WERI-Rb-1 (cell line): ENCODE measurements at regions not wholly inside any gene's neighbourhood (a gene's known extent, or its start where the extent isn't known, plus 50 kb on each side); places are given as distances from the start of the nearest gene placed in this dataset.
"Not testable (repeated sequence)": the region's sequence is repeated elsewhere in the genome, so short reads cannot be mapped to it uniquely, and the experiment has no call there.

Experiments used
- DNase-seq: peaks from one replicate; pipeline ENCODE4 v3.0.0-alpha.2; 2020
- H3K27ac ChIP-seq: fragments of 250-450 bp; sonication (Bioruptor Pico); 2 replicates; pipeline ENCODE4 v1.5.1; 2020; ENCODE audit warnings: mild to moderate bottlenecking, moderate library complexity
- H3K27me3 ChIP-seq: fragments of 250-450 bp; sonication (Bioruptor Pico); 2 replicates; pipeline ENCODE4 v1.5.1; 2021; ENCODE audit warnings: mild to moderate bottlenecking, low read depth, moderate library complexity; ENCODE audit not compliant: insufficient read depth, severe bottlenecking
- H3K36me3 ChIP-seq: fragments of 250-450 bp; sonication (Bioruptor Pico); 2 replicates; pipeline ENCODE4 v1.5.1; 2020; ENCODE audit warnings: mild to moderate bottlenecking, moderate library complexity
- H3K4me3 ChIP-seq: 2 replicates; pipeline ENCODE4 v1.5.1; 2011; ENCODE audit warnings: low read depth, mild to moderate bottlenecking, control low read depth, low read length
- H3K9me3 ChIP-seq: fragments of 250-450 bp; sonication (Bioruptor Pico); 2 replicates; pipeline ENCODE4 v1.5.1; 2021; ENCODE audit warnings: mild to moderate bottlenecking, moderate library complexity; ENCODE audit not compliant: severe bottlenecking
- TF ChIP-seq, protein P1 (sequence below): IDR thresholded peaks from 2 replicates; pipeline ENCODE4 v1.5.1; 2011; ENCODE audit warnings: low read depth, mild to moderate bottlenecking, control low read depth, inconsistent platforms, low read length

DNA sequence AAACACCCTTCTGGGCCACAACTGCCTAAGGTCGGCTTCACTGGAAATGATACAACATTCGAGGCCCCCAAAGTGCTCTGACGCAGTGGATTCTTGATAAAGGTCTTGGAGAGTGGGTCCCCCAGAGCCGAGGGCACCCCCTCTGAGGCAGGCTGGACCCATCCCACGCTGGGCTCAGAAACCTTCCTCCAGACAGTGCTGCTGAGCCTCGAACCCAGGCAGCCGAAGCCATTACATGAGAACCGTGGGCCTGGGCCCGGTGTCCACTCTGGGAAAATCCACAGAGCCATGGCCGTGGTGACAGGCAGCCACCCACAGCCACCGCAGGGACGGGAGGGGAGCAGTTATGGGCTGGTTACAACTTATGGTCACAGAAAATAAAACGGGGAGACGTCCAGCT lies 81.4 kb upstream of the ID2 start:
- no peaks in the 10 kb centered on the region for H3K27me3 ChIP-seq
- H3K27ac ChIP-seq = no peak overlapping the region
- H3K9me3 ChIP-seq = no peaks in the 10 kb centered on the region
- DNase-seq = no peak
- H3K36me3 ChIP-seq = no peaks in the 10 kb centered on the region
- no peak overlapping the region for H3K4me3 ChIP-seq
- TF ChIP-seq, protein P1, sequence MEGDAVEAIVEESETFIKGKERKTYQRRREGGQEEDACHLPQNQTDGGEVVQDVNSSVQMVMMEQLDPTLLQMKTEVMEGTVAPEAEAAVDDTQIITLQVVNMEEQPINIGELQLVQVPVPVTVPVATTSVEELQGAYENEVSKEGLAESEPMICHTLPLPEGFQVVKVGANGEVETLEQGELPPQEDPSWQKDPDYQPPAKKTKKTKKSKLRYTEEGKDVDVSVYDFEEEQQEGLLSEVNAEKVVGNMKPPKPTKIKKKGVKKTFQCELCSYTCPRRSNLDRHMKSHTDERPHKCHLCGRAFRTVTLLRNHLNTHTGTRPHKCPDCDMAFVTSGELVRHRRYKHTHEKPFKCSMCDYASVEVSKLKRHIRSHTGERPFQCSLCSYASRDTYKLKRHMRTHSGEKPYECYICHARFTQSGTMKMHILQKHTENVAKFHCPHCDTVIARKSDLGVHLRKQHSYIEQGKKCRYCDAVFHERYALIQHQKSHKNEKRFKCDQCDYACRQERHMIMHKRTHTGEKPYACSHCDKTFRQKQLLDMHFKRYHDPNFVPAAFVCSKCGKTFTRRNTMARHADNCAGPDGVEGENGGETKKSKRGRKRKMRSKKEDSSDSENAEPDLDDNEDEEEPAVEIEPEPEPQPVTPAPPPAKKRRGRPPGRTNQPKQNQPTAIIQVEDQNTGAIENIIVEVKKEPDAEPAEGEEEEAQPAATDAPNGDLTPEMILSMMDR = no peak

DNA sequence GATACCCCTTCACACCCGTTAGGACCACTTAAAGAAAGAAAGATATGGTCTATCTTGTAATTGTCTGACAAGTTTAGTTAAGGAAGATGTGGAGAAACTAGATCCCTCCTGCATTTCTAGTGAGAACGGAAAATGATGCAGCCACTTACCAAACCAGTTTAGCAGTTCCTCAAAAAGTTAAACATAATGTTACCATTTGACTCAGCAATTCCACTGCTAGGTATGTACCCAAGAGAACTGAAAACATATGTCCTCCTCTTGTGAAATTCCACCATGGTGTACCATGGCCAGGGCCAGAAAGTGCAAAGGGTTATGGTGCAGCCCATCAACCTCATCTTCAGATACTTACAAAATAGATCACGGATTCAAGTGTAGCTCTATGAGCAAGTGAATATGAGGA lies 79.0 kb upstream of the ID2 start:
- no peak overlapping the region for H3K4me3 ChIP-seq
- no peak for DNase-seq
- H3K36me3 ChIP-seq = no peaks in the 10 kb centered on the region
- no peaks in the 10 kb centered on the region for H3K9me3 ChIP-seq
- H3K27me3 ChIP-seq = no peaks in the 10 kb centered on the region
- no peak overlapping the region for H3K27ac ChIP-seq
- TF ChIP-seq, protein P1 = no peak

DNA sequence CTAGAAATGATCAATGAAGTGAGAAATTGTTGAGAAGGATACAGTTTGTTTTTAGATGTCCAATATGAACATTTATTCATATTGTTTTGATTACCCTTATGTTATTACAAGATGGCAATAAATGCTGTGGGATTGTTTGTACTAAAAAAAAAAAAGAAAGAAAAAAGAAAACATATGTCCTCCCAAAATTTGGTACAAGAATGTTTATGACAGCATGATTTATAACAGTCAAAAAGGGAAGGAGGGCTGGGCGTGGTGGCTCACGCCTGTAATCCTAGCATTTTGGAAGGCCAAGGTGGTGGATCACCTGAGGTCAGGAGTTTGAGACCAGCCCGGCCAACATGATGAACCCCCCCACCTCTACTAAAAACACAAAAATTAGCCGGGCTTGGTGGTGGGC lies 78.5 kb upstream of the ID2 start:
- H3K27ac ChIP-seq, H3K9me3 ChIP-seq, H3K36me3 ChIP-seq, H3K27me3 ChIP-seq, DNase-seq, H3K4me3 ChIP-seq: not testable (repeated sequence)

DNA sequence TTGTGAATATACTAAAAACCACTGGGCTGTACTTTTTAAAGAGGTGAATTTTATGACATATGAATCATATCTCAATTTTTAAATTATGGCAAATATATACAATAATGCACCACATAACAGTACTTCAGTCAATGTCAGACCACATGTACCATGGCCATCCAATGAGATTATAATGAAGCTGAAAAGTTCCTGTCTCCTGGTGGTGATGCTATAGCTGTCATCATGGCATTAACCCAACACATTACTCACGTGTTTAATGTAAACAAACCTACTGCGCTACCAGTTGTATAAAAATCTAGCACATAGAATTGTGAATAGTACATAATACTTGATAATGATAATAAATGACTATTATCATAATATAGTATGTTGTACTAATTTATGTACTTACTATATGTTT lies 77.6 kb upstream of the ID2 start:
- Histone ChIP-seq H3K9me3 (no peaks in the 10 kb centered on the region), H3K27ac (no peak overlapping the region), H3K4me3 (no peak overlapping the region), H3K27me3 (no peaks in the 10 kb centered on the region), H3K36me3 (no peaks in the 10 kb centered on the region)
- DNase-seq = no peak
- TF ChIP-seq, protein P1 = no peak

DNA sequence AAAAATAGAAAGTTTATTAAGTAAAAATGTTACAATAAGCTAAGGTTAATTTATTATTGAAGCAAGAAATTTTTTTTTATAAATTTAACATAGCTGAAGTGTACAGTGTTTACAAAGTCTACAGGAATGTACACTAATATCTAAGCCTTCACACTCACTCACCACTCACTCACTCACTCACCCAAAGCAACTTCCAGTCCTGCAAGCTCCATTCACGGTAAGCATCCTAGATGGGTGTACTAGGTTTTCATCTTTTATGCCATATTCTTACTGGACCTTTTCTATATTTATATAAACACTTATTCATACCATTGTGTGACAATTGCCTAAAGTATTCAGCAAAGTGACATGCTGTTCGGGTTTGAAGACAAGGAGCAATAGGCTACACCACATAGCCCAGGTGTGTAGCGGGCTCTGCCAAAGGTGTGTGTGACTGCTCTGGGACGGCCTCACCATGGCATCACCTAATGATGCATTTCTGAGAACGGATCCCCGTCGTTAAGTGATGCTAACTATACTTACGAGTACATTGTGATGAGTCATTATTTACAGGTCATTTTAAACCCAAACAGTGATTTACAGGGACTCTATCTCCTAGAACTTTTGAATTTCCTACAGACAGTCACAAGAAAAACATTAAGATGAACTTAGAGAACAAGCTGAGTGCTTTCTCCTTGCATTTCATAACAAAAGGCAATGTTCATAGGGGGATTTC lies 76.3 kb upstream of the ID2 start:
- H3K4me3 ChIP-seq = no peak overlapping the region
- H3K9me3 ChIP-seq = no peaks in the 10 kb centered on the region
- TF ChIP-seq, protein P1 = no peak
- no peaks in the 10 kb centered on the region for H3K27me3 ChIP-seq
- H3K36me3 ChIP-seq = no peaks in the 10 kb centered on the region
- no peak for DNase-seq
- H3K27ac ChIP-seq = no peak overlapping the region

DNA sequence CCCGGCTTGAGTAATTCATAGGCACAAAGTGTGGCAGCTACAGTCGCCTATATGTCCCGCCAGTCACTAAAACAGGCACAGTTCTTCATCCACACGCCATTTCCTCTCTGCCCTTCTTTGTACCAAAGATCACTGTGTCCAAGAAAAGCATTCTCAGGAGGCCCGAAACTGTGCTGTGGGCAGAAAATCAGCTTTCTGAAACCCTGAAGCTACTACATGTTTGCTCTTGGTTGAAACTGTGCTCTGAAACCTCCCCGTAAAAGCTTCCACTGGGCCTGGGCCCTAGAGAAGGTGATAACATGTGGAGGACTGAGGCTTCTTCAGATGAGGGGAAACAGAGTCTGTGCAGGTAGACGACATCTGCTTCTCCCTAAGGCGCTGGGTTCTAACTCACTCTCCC lies 75.6 kb upstream of the ID2 start:
- DNase-seq = no peak
- TF ChIP-seq, protein P1 = no peak
- Histone ChIP-seq H3K27me3 (no peaks in the 10 kb centered on the region), H3K27ac (no peak overlapping the region), H3K36me3 (no peaks in the 10 kb centered on the region), H3K9me3 (peaks cover 2% of the 10 kb centered on the region), H3K4me3 (no peak overlapping the region)
